Esophagus muscularis mucosa (tissue), 4 donors: ENCODE measurements at regions not wholly inside any gene's neighbourhood (a gene's known extent, or its start where the extent isn't known, plus 50 kb on each side); places are given as distances from the start of the nearest gene placed in this dataset.

ENCODE experiments used
- EP300 ChIP-seq: sonication (generic); formaldehyde crosslinking; IDR thresholded peaks from one replicate; pipeline ENCODE4 v1.6.1; 2017; ENCODE audit warnings: antibody characterized with exemption
- POLR2A ChIP-seq: fragments of 450-650 bp; IDR thresholded peaks from one replicate; pipeline ENCODE4 v1.6.1; 2017; ENCODE audit warnings: antibody characterized with exemption, moderate library complexity, mild to moderate bottlenecking, low read depth
- POLR2AphosphoS5 ChIP-seq, 2 donors: sonication (generic); formaldehyde crosslinking; IDR thresholded peaks; one replicate each; pipeline ENCODE4 v1.6.1; 2017; ENCODE audit warnings: antibody characterized with exemption in 2 of 2
- TF ChIP-seq, protein P1 (sequence below), 3 experiments: fragments of 200-600 bp in 2 of 3; fragments of 450-650 bp in 1 of 3; sonication (generic) in 2 of 3; IDR thresholded peaks; one replicate each; pipeline ENCODE4 v1.5.1; 2017 to 2019; ENCODE audit warnings: antibody characterized with exemption in 3 of 3, mild to moderate bottlenecking in 2 of 3, moderate library complexity in 1 of 3

DNA sequence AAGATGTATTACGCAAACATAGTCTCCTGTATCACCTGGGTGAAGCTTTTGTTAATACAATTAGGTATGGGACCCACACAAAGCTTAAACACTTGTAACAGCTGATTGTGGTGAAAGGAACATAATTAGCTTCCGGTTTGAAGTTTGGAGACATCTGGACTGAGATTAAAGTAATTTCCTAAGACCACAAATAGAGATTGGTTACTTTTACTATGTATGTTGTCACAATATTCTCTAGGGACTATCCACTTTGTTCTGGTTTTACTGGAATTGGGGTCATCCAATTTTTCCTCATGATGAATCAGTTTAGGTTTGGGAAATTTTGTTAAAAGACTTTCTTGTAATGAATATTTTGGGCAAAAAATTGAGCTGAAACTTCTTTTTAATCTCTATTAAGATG is 71.8 kb upstream of the SAMSN1 start:
- TF ChIP-seq, protein P1, sequence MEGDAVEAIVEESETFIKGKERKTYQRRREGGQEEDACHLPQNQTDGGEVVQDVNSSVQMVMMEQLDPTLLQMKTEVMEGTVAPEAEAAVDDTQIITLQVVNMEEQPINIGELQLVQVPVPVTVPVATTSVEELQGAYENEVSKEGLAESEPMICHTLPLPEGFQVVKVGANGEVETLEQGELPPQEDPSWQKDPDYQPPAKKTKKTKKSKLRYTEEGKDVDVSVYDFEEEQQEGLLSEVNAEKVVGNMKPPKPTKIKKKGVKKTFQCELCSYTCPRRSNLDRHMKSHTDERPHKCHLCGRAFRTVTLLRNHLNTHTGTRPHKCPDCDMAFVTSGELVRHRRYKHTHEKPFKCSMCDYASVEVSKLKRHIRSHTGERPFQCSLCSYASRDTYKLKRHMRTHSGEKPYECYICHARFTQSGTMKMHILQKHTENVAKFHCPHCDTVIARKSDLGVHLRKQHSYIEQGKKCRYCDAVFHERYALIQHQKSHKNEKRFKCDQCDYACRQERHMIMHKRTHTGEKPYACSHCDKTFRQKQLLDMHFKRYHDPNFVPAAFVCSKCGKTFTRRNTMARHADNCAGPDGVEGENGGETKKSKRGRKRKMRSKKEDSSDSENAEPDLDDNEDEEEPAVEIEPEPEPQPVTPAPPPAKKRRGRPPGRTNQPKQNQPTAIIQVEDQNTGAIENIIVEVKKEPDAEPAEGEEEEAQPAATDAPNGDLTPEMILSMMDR (IDR thresholded peaks at IDR 0.05) = no peak
- TF ChIP-seq POLR2AphosphoS5 (IDR thresholded peaks at IDR 0.05) (no peak), POLR2A (no peak), EP300 (no peak)
